Osteoblast (primary cell): ENCODE measurements at regions not wholly inside any gene's neighbourhood (a gene's known extent, or its start where the extent isn't known, plus 50 kb on each side); places are given as distances from the start of the nearest gene placed in this dataset.
A peak's percentile ranks its signal among the peaks of the same experiment; 100 is the strongest.

ENCODE experiments used
- DNase-seq: peaks from one replicate; pipeline ENCODE4 v3.0.0; 2011; ENCODE audit warnings: low spot score, mixed read lengths; ENCODE audit not compliant: insufficient read length; ENCODE audit errors: missing footprints
- H2AFZ ChIP-seq: 2 replicates; pipeline ENCODE4 v1.6.0; 2011; ENCODE audit warnings: mild to moderate bottlenecking, low read length
- H3K27ac ChIP-seq: 2 replicates; pipeline ENCODE4 v1.5.1; 2011; ENCODE audit warnings: mild to moderate bottlenecking, low read depth, low read length, moderate library complexity
- H3K27me3 ChIP-seq: 2 replicates; pipeline ENCODE4 v1.6.0; 2012; ENCODE audit warnings: mild to moderate bottlenecking, control low read depth, inconsistent platforms, low read length, moderate library complexity; ENCODE audit not compliant: insufficient read depth
- H3K36me3 ChIP-seq: 2 replicates; pipeline ENCODE4 v1.5.1; 2011; ENCODE audit warnings: mild to moderate bottlenecking, low read length, control low read depth, moderate library complexity; ENCODE audit not compliant: insufficient read depth
- H3K4me1 ChIP-seq: 2 replicates; pipeline ENCODE4 v1.5.1; 2011; ENCODE audit warnings: mild to moderate bottlenecking, low read length, control low read depth, moderate library complexity; ENCODE audit not compliant: insufficient read depth
- H3K4me2 ChIP-seq: 2 replicates; pipeline ENCODE4 v1.6.0; 2011; ENCODE audit warnings: mild to moderate bottlenecking, low read length; ENCODE audit not compliant: insufficient read depth
- H3K4me3 ChIP-seq: fragments of 200-600 bp; sonication (generic); 3 replicates; pipeline ENCODE4 v1.5.1; 2012; ENCODE audit warnings: mild to moderate bottlenecking, low read length, inconsistent platforms; ENCODE audit not compliant: insufficient read depth
- H3K79me2 ChIP-seq: 2 replicates; pipeline ENCODE4 v1.6.0; 2012; ENCODE audit warnings: mild to moderate bottlenecking, low read length, control low read depth, inconsistent platforms; ENCODE audit not compliant: insufficient read depth
- H3K9me3 ChIP-seq: 2 replicates; pipeline ENCODE4 v1.5.1; 2011; ENCODE audit warnings: low read depth, low read length, control low read depth
- H4K20me1 ChIP-seq: 2 replicates; pipeline ENCODE4 v1.6.0; 2012; ENCODE audit warnings: mild to moderate bottlenecking, low read length, control low read depth; ENCODE audit not compliant: insufficient read depth
- TF ChIP-seq, protein P1 (sequence below): IDR thresholded peaks from 2 replicates; pipeline ENCODE4 v1.5.1; 2011; ENCODE audit warnings: mild to moderate bottlenecking, low read depth, low read length, moderate library complexity; ENCODE audit errors: extremely low read depth

DNA sequence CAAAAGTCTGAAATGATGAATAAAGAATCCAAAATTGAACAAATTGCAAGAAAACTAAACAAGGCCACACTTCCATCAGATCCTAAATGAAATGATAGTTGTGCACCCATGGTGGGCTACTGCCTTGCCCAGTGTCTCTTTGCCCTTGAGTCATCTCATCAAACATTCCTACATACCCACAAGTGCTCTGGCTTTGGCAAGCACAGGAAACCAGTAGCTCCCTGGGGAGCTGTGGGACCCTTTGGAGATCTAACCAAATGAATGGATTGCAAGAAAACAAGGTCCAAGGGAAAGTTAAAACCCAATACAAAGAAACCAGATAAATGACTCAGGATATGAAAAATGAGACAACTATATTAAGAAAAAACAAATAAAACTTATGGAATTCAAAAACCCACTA, 129.8 kb upstream of the TMEM229A start:
- H3K9me3 ChIP-seq, result no peaks in the 10 kb centered on the region
- no peak for DNase-seq
- no peak overlapping the region for H2AFZ ChIP-seq
- no peak overlapping the region for H3K27ac ChIP-seq
- H3K4me3 ChIP-seq, result no peak overlapping the region
- no peaks in the 10 kb centered on the region for H3K79me2 ChIP-seq
- H3K4me2 ChIP-seq, result no peak overlapping the region
- H3K36me3 ChIP-seq, result no peaks in the 10 kb centered on the region
- H4K20me1 ChIP-seq, result no peaks in the 10 kb centered on the region
- TF ChIP-seq, protein P1, sequence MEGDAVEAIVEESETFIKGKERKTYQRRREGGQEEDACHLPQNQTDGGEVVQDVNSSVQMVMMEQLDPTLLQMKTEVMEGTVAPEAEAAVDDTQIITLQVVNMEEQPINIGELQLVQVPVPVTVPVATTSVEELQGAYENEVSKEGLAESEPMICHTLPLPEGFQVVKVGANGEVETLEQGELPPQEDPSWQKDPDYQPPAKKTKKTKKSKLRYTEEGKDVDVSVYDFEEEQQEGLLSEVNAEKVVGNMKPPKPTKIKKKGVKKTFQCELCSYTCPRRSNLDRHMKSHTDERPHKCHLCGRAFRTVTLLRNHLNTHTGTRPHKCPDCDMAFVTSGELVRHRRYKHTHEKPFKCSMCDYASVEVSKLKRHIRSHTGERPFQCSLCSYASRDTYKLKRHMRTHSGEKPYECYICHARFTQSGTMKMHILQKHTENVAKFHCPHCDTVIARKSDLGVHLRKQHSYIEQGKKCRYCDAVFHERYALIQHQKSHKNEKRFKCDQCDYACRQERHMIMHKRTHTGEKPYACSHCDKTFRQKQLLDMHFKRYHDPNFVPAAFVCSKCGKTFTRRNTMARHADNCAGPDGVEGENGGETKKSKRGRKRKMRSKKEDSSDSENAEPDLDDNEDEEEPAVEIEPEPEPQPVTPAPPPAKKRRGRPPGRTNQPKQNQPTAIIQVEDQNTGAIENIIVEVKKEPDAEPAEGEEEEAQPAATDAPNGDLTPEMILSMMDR, result no peak
- H3K4me1 ChIP-seq, result no peaks in the 10 kb centered on the region
- H3K27me3 ChIP-seq, result no peaks in the 10 kb centered on the region

DNA sequence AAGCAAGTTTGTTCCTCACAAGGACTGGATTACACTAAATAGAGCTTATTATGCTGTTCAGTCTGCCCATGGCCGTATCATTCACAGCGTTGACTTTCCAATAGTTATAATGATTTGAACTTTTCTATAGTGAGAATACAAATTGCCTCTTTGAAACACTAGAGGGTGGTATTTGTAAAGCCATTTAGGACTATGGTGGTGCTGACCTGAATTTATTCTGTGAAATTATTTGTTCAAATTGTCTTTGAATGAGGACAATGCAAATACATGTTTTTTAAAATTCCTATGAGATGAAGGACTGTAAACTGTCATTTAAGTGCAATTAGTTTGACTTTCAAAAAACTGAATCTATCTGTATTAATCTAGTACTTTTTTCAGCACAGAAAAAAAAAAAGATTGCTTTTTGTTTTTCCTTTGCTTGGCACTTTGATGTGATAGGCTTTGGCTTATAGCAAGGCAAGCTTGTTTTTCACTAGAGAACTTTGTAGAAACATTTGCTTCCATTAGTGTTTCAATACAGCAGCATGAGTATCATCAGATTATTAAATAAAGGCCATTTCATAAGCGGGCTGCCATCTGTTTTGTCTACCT, 122.7 kb upstream of the TMEM229A start:
- no peak overlapping the region for H3K4me3 ChIP-seq
- no peaks in the 10 kb centered on the region for H3K36me3 ChIP-seq
- no peaks in the 10 kb centered on the region for H3K79me2 ChIP-seq
- H3K27ac ChIP-seq, result no peak overlapping the region
- no peaks in the 10 kb centered on the region for H3K9me3 ChIP-seq
- no peaks in the 10 kb centered on the region for H3K4me1 ChIP-seq
- TF ChIP-seq, protein P1, result peak; percentile 50
- no peak for DNase-seq
- no peak overlapping the region for H2AFZ ChIP-seq
- H3K27me3 ChIP-seq, result no peaks in the 10 kb centered on the region
- H4K20me1 ChIP-seq, result no peaks in the 10 kb centered on the region
- H3K4me2 ChIP-seq, result no peak overlapping the region

DNA sequence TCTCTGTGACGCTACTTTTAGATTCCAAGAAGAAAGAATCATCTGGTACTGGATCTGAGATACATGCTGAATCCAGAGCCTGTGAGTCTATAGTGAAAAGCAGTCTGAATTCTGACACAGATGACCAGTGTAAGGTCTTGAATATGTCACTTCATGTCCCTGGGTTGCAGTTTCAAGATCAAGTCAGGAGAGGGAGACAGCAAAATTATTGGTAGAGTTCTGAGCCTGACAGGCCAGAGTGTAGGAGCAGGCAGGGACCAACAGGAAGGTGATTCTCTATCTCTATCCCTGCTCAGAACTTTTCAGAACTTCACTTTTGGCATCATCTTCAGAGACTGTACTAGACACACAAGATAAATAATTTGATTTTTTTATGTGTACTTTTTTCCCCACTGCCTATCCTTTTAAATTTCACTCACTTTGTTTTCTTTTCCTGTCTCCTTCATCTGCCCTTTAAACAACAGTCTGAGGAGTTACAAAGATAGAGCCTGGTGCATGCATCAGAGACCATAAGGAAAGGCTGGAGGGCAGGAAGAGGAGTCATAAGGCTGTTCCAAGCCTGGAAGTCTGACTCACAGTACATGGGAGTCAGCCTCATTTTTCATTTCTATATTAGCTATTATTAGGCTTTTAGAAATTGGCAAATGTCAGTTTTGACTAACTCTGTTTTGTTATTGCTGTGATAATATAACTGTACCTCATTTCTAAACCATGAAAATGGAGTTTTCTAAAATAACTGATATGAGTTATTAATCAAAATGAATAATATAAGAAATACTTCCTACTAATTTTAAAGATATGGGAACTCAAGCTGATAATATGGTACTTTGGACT, 120.2 kb upstream of the TMEM229A start:
- Histone ChIP-seq H4K20me1 (no peaks in the 10 kb centered on the region), H3K79me2 (no peaks in the 10 kb centered on the region), H3K4me1 (no peaks in the 10 kb centered on the region), H3K36me3 (no peaks in the 10 kb centered on the region), H3K27ac (no peak overlapping the region), H3K9me3 (no peaks in the 10 kb centered on the region), H2AFZ (no peak overlapping the region), H3K4me3 (no peak overlapping the region), H3K27me3 (no peaks in the 10 kb centered on the region), H3K4me2 (no peak overlapping the region)
- TF ChIP-seq, protein P1, result peak; percentile 25
- DNase-seq, result no peak

DNA sequence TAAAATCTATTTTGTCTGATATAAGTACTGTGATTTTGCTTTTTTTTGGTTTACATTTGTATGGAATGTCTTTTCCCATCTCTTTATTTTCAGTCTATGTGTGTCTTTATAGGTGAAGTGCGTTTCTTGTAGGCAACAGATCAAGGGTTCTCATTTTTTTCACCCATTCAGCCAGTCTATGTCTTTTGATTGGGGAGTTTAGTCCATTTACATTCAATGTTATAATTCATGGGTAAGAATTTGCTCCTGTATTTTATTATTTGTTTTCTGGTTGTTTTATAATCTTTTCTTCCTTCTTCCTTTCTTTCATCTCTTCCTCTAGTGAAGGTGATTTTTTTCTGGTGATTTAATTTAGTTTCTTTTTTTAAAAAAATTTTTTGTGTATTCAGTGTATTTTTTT, 104.8 kb upstream of the TMEM229A start:
- H4K20me1 ChIP-seq, result no peaks in the 10 kb centered on the region
- no peak for DNase-seq
- no peak overlapping the region for H3K4me2 ChIP-seq
- H3K4me1 ChIP-seq, result no peaks in the 10 kb centered on the region
- H3K27ac ChIP-seq, result no peak overlapping the region
- TF ChIP-seq, protein P1, result no peak
- H3K9me3 ChIP-seq, result no peaks in the 10 kb centered on the region
- no peaks in the 10 kb centered on the region for H3K27me3 ChIP-seq
- no peaks in the 10 kb centered on the region for H3K79me2 ChIP-seq
- no peak overlapping the region for H2AFZ ChIP-seq
- no peak overlapping the region for H3K4me3 ChIP-seq
- no peaks in the 10 kb centered on the region for H3K36me3 ChIP-seq
